ENCODE measurements at regions not wholly inside any gene's neighbourhood (a gene's known extent, or its start where the extent isn't known, plus 50 kb on each side); places are given as distances from the start of the nearest gene placed in this dataset.
A peak's percentile ranks its signal among the peaks of the same experiment; 100 is the strongest.

- Histone ChIP-seq H3K36me3 (ENCODE audit: control insufficient read depth in 4 of 4, insufficient read depth in 3 of 4, low read depth in 1 of 4, low read length in 3 of 4) (no peaks in the 10 kb centered on the region), H3K9me3 (ENCODE audit: control insufficient read depth in 4 of 4, low read length in 3 of 4) (no peaks in the 10 kb centered on the region), H3K4me3 (ENCODE audit: low read depth in 1 of 3, low read length in 3 of 3) (peak overlapping the region; percentile 19 to 50 (median 34)), H3K27ac (ENCODE audit: low read depth in 1 of 2, low read length in 2 of 2) (peak overlapping the region; percentile 31 to 66), H3K9ac (ENCODE audit: low read depth in 1 of 2, low read length in 2 of 2) (no peak overlapping the region), H3K4me1 (ENCODE audit: control insufficient read depth in 4 of 4, insufficient read depth in 4 of 4, low read length in 3 of 4) (peaks cover 0 to 5% (median 2%) of the 10 kb centered on the region in 4 donors), H3K27me3 (ENCODE audit: control insufficient read depth in 4 of 4, insufficient read depth in 4 of 4, low read length in 3 of 4) (no peaks in the 10 kb centered on the region)
- WGBS, result 13% methylated on average over 18 of the region's 18 CpGs
- TF ChIP-seq RAD21 (IDR thresholded peaks at IDR 0.05) (peak in 1 of 2 donors; percentile 3), NR2F2 (IDR thresholded peaks at IDR 0.05) (no peak), FOXA2 (IDR thresholded peaks at IDR 0.05) (no peak), FOXA1 (IDR thresholded peaks at IDR 0.05) (no peak), GABPA (IDR thresholded peaks at IDR 0.05 in 1 of 2, conservative IDR thresholded peaks at IDR 0.05 in 1 of 2) (no peak)
- no peak for DNase-seq (ENCODE audit: low spot score)
Observed at GRCh38 chr9:13568841-13569601, 289.5 kb upstream of the MPDZ start.

GRCh38 chr9:13568405-13568804 lies 288.9 kb upstream of the MPDZ start:
- Histone ChIP-seq H3K36me3 (ENCODE audit: control insufficient read depth in 4 of 4, insufficient read depth in 3 of 4, low read depth in 1 of 4, low read length in 3 of 4) (no peaks in the 10 kb centered on the region), H3K27me3 (ENCODE audit: control insufficient read depth in 4 of 4, insufficient read depth in 4 of 4, low read length in 3 of 4) (no peaks in the 10 kb centered on the region), H3K9ac (ENCODE audit: low read depth in 1 of 2, low read length in 2 of 2) (no peak overlapping the region), H3K27ac (ENCODE audit: low read depth in 1 of 2, low read length in 2 of 2) (peak overlapping the region; percentile 31 to 66), H3K9me3 (ENCODE audit: control insufficient read depth in 4 of 4, low read length in 3 of 4) (no peaks in the 10 kb centered on the region), H3K4me3 (ENCODE audit: low read depth in 1 of 3, low read length in 3 of 3) (peak overlapping the region in 2 of 3 donors; percentile 19 to 34), H3K4me1 (ENCODE audit: control insufficient read depth in 4 of 4, insufficient read depth in 4 of 4, low read length in 3 of 4) (peaks cover 0 to 5% (median 2%) of the 10 kb centered on the region in 4 donors)
- DNase-seq (ENCODE audit: low spot score), result no peak
- 2% methylated on average over 3 of the region's 3 CpGs for WGBS
- TF ChIP-seq ZBTB33 (IDR thresholded peaks at IDR 0.05), result no peak
- TF ChIP-seq TAF1 (conservative IDR thresholded peaks at IDR 0.05), result no peak
- TF ChIP-seq RAD21 (IDR thresholded peaks at IDR 0.05), result peak in 1 of 2 donors; percentile 5

- no peak overlapping the region for H3K4me3 ChIP-seq (ENCODE audit: low read depth in 1 of 3, low read length in 3 of 3)
- peaks cover 0 to 5% (median 2%) of the 10 kb centered on the region in 4 donors for H3K4me1 ChIP-seq (ENCODE audit: control insufficient read depth in 4 of 4, insufficient read depth in 4 of 4, low read length in 3 of 4)
- no peak for DNase-seq (ENCODE audit: low spot score)
- no peaks in the 10 kb centered on the region for H3K27me3 ChIP-seq (ENCODE audit: control insufficient read depth in 4 of 4, insufficient read depth in 4 of 4, low read length in 3 of 4)
- H3K9ac ChIP-seq (ENCODE audit: low read depth in 1 of 2, low read length in 2 of 2), result no peak overlapping the region
- TF ChIP-seq RXRA (IDR thresholded peaks at IDR 0.05), result no peak
- TF ChIP-seq NR2F2 (IDR thresholded peaks at IDR 0.05), result no peak
- TF ChIP-seq HNF4G (IDR thresholded peaks at IDR 0.05), result no peak
- TF ChIP-seq SP1 (IDR thresholded peaks at IDR 0.05), result no peak
- no peak for TF ChIP-seq YY1 (IDR thresholded peaks at IDR 0.05)
- no peak for TF ChIP-seq CTCF (IDR thresholded peaks at IDR 0.05; ENCODE audit: low read depth, low read length, missing input control)
- TF ChIP-seq ATF3 (IDR thresholded peaks at IDR 0.05), result no peak
- no peak for TF ChIP-seq RAD21 (IDR thresholded peaks at IDR 0.05)
- H3K36me3 ChIP-seq (ENCODE audit: control insufficient read depth in 4 of 4, insufficient read depth in 3 of 4, low read depth in 1 of 4, low read length in 3 of 4), result no peaks in the 10 kb centered on the region
- H3K9me3 ChIP-seq (ENCODE audit: control insufficient read depth in 4 of 4, low read length in 3 of 4), result no peaks in the 10 kb centered on the region
- no peak overlapping the region for H3K27ac ChIP-seq (ENCODE audit: low read depth in 1 of 2, low read length in 2 of 2)
- WGBS, result 70% methylated on average over 4 of the region's 4 CpGs
Observed at GRCh38 chr9:13567833-13568232, 288.3 kb upstream of the MPDZ start.
